Tibial nerve (tissue), 4 donors: ENCODE measurements at regions not wholly inside any gene's neighbourhood (a gene's known extent, or its start where the extent isn't known, plus 50 kb on each side); places are given as distances from the start of the nearest gene placed in this dataset.

Experiments used
- EP300 ChIP-seq, 2 donors: sonication (generic); formaldehyde crosslinking; IDR thresholded peaks; one replicate each; pipeline ENCODE4 v1.6.1; 2017; ENCODE audit warnings: antibody characterized with exemption in 2 of 2, mild to moderate bottlenecking in 1 of 2
- POLR2A ChIP-seq, 2 donors: fragments of 450-650 bp; IDR thresholded peaks; one replicate each; pipeline ENCODE4 v1.6.1; 2017; ENCODE audit warnings: antibody characterized with exemption in 2 of 2, mild to moderate bottlenecking in 2 of 2, moderate library complexity in 2 of 2
- TF ChIP-seq, protein P1 (sequence below), 5 experiments: fragments of 200-600 bp in 3 of 5; fragments of 450-650 bp in 2 of 5; sonication (generic) in 3 of 5; IDR thresholded peaks; one replicate each; pipeline ENCODE4 v1.5.1; 2016 to 2019; ENCODE audit warnings: antibody characterized with exemption in 5 of 5, mild to moderate bottlenecking in 3 of 5, moderate library complexity in 2 of 5

DNA sequence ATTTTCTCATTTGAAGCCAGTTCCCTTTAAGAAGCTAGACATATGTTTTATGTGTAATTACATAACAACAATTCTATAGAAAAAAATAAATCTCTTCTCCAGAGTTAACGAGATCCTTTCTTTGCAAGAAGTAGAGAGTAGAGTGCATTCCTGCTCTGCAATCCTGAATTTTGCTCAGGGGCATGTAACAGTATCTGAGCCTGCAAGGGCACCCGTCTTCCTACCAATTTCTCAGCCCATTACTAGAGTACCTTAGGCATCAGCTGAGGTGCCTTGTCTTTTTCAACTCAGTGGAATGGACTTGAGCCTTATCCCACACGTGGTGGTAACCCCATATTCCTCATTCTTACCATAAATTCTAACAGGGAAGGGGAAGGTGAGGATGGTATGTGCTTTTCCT is 205.9 kb downstream of the IKZF2 start:
- TF ChIP-seq, protein P1, sequence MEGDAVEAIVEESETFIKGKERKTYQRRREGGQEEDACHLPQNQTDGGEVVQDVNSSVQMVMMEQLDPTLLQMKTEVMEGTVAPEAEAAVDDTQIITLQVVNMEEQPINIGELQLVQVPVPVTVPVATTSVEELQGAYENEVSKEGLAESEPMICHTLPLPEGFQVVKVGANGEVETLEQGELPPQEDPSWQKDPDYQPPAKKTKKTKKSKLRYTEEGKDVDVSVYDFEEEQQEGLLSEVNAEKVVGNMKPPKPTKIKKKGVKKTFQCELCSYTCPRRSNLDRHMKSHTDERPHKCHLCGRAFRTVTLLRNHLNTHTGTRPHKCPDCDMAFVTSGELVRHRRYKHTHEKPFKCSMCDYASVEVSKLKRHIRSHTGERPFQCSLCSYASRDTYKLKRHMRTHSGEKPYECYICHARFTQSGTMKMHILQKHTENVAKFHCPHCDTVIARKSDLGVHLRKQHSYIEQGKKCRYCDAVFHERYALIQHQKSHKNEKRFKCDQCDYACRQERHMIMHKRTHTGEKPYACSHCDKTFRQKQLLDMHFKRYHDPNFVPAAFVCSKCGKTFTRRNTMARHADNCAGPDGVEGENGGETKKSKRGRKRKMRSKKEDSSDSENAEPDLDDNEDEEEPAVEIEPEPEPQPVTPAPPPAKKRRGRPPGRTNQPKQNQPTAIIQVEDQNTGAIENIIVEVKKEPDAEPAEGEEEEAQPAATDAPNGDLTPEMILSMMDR (IDR thresholded peaks at IDR 0.05), result no peak
- no peak for TF ChIP-seq POLR2A (IDR thresholded peaks at IDR 0.05)
- TF ChIP-seq EP300 (IDR thresholded peaks at IDR 0.05), result no peak
